ENCODE measurements at regions not wholly inside any gene's neighbourhood (a gene's known extent, or its start where the extent isn't known, plus 50 kb on each side); places are given as distances from the start of the nearest gene placed in this dataset.

DNA sequence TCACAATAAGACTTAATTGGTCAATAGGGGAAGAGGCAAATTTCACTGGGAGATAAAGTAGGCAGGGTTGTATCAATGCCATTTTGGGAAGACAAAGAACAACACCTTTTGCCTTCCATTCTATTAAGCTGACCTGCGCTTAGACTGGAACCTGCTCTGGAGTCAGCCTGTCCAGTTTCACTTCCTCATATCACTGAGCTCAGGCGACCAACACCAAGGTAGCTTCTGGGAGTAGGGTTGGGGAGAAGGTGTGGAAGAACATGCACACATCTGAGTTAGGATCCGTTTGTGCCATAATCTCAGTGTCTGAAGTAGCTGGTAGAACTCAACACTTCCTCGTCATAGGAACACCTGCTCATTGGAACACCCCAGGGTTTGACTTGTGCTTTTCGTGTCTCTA, 527.4 kb upstream of the IGFBP3 start (continued):
- TF ChIP-seq CHD7 (IDR thresholded peaks at IDR 0.05; ENCODE audit: insufficient replicate concordance, low read length) (no peak), TCF12 (IDR thresholded peaks at IDR 0.05; ENCODE audit: low read depth, low read length) (no peak), RAD21 (IDR thresholded peaks at IDR 0.05 in 1 of 2, conservative IDR thresholded peaks at IDR 0.05 in 1 of 2; ENCODE audit: low read depth in 2 of 2, low read length in 2 of 2) (no peak), KDM5A (IDR thresholded peaks at IDR 0.05; ENCODE audit: low read length) (no peak), TEAD4 (IDR thresholded peaks at IDR 0.05; ENCODE audit: low read depth, low read length) (no peak), CBX5 (IDR thresholded peaks at IDR 0.05; ENCODE audit: low read depth, low read length) (no peak), TAF1 (IDR thresholded peaks at IDR 0.05; ENCODE audit: low read depth, low read length) (no peak), SRF (IDR thresholded peaks at IDR 0.05; ENCODE audit: low read depth, low read length) (no peak), JUND (IDR thresholded peaks at IDR 0.05; ENCODE audit: low read length) (no peak)
- TF ChIP-seq, protein P1, sequence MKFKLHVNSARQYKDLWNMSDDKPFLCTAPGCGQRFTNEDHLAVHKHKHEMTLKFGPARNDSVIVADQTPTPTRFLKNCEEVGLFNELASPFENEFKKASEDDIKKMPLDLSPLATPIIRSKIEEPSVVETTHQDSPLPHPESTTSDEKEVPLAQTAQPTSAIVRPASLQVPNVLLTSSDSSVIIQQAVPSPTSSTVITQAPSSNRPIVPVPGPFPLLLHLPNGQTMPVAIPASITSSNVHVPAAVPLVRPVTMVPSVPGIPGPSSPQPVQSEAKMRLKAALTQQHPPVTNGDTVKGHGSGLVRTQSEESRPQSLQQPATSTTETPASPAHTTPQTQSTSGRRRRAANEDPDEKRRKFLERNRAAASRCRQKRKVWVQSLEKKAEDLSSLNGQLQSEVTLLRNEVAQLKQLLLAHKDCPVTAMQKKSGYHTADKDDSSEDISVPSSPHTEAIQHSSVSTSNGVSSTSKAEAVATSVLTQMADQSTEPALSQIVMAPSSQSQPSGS (IDR thresholded peaks at IDR 0.05; ENCODE audit: low read length): no peak

Data from H1 (cell line).